Prostate gland (tissue), 2 donors: ENCODE measurements at regions not wholly inside any gene's neighbourhood (a gene's known extent, or its start where the extent isn't known, plus 50 kb on each side); places are given as distances from the start of the nearest gene placed in this dataset.

Source experiments
- CTCF ChIP-seq, 4 experiments: fragments of 200-600 bp in 2 of 4; fragments of 450-650 bp in 2 of 4; sonication (generic) in 2 of 4; IDR thresholded peaks; 1 replicate in 3 of 4; 2 replicates in 1 of 4; pipeline ENCODE4 v1.5.1; 2016 to 2019; ENCODE audit warnings: antibody characterized with exemption in 4 of 4, mild to moderate bottlenecking in 2 of 4, moderate library complexity in 2 of 4
- POLR2A ChIP-seq: fragments of 450-650 bp; IDR thresholded peaks from one replicate; pipeline ENCODE4 v1.6.1; 2016; ENCODE audit warnings: antibody characterized with exemption, mild to moderate bottlenecking

- no peak for TF ChIP-seq CTCF (IDR thresholded peaks at IDR 0.05)
- no peak for TF ChIP-seq POLR2A
Measured at GRCh38 chr5:68380078-68380477, 164.5 kb downstream of the PIK3R1 start.
